Type B pancreatic cell (in vitro differentiated cells): ENCODE measurements at regions not wholly inside any gene's neighbourhood (a gene's known extent, or its start where the extent isn't known, plus 50 kb on each side); places are given as distances from the start of the nearest gene placed in this dataset.
A peak's percentile ranks its signal among the peaks of the same experiment; 100 is the strongest.
"Not testable (repeated sequence)": the region's sequence is repeated elsewhere in the genome, so short reads cannot be mapped to it uniquely, and the experiment has no call there.

ENCODE experiments used
- DNase-seq: peaks from one replicate; pipeline ENCODE4 v3.0.0; 2021; ENCODE audit warnings: mixed read lengths; ENCODE audit not compliant: unreplicated experiment; ENCODE audit errors: extremely low spot score
- H3K27ac Mint-ChIP-seq: 2 replicates; pipeline ENCODE4 v1.8.0; 2021; ENCODE audit warnings: mild to moderate bottlenecking, mixed read lengths
- H3K27me3 Mint-ChIP-seq: 2 replicates; pipeline ENCODE4 v1.8.0; 2021; ENCODE audit warnings: mixed read lengths
- H3K36me3 Mint-ChIP-seq: 2 replicates; pipeline ENCODE4 v1.8.0; 2021; ENCODE audit warnings: mixed read lengths
- H3K4me1 Mint-ChIP-seq: one replicate; pipeline ENCODE4 v1.8.0; 2021; ENCODE audit warnings: mixed read lengths; ENCODE audit not compliant: unreplicated experiment
- H3K4me3 Mint-ChIP-seq: 2 replicates; pipeline ENCODE4 v1.8.0; 2021; ENCODE audit warnings: mild to moderate bottlenecking, mixed read lengths
- H3K9me3 Mint-ChIP-seq: 2 replicates; pipeline ENCODE4 v1.8.0; 2021; ENCODE audit warnings: mixed read lengths
- TF ChIP-seq, protein P1 (sequence below): fragments of 200-600 bp; sonication (generic); conservative IDR thresholded peaks from 2 replicates; pipeline ENCODE4 v1.5.0; 2021; ENCODE audit warnings: antibody characterized with exemption, mild to moderate bottlenecking

DNA sequence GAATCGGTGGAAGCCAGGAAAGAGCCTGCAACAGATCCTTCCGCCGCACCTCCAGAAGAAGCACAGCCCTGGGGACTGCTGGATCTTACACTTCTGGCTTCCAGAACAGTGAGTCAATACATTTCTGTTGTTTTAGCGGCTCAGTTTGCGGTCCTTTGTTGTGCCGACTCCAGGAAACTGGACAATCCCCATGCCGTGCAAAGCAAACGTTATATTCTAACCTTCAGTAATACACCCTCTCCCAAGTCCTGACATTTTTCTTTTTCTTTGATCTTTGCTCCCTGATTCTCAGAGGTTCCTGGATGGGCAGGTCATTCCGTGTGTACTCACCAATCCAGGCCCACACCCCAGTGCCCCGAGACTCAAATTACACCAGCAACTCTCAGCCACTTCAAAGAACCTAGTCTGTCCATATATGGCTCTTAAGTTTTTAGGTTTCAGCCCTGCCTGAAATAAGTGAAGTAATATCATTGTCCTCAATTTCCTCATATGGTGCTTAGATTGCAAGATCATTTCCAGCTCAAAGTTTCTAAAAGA lies 387.1 kb upstream of the SGCG start:
- DNase-seq: no peak
- TF ChIP-seq, protein P1, sequence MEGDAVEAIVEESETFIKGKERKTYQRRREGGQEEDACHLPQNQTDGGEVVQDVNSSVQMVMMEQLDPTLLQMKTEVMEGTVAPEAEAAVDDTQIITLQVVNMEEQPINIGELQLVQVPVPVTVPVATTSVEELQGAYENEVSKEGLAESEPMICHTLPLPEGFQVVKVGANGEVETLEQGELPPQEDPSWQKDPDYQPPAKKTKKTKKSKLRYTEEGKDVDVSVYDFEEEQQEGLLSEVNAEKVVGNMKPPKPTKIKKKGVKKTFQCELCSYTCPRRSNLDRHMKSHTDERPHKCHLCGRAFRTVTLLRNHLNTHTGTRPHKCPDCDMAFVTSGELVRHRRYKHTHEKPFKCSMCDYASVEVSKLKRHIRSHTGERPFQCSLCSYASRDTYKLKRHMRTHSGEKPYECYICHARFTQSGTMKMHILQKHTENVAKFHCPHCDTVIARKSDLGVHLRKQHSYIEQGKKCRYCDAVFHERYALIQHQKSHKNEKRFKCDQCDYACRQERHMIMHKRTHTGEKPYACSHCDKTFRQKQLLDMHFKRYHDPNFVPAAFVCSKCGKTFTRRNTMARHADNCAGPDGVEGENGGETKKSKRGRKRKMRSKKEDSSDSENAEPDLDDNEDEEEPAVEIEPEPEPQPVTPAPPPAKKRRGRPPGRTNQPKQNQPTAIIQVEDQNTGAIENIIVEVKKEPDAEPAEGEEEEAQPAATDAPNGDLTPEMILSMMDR: no peak
- Mint-ChIP-seq H3K27me3 (no peaks in the 10 kb centered on the region), H3K9me3 (peaks cover 5% of the 10 kb centered on the region), H3K36me3 (no peaks in the 10 kb centered on the region), H3K4me1 (peaks cover 43% of the 10 kb centered on the region), H3K27ac (peak overlapping the region; percentile 48), H3K4me3 (no peak overlapping the region)

DNA sequence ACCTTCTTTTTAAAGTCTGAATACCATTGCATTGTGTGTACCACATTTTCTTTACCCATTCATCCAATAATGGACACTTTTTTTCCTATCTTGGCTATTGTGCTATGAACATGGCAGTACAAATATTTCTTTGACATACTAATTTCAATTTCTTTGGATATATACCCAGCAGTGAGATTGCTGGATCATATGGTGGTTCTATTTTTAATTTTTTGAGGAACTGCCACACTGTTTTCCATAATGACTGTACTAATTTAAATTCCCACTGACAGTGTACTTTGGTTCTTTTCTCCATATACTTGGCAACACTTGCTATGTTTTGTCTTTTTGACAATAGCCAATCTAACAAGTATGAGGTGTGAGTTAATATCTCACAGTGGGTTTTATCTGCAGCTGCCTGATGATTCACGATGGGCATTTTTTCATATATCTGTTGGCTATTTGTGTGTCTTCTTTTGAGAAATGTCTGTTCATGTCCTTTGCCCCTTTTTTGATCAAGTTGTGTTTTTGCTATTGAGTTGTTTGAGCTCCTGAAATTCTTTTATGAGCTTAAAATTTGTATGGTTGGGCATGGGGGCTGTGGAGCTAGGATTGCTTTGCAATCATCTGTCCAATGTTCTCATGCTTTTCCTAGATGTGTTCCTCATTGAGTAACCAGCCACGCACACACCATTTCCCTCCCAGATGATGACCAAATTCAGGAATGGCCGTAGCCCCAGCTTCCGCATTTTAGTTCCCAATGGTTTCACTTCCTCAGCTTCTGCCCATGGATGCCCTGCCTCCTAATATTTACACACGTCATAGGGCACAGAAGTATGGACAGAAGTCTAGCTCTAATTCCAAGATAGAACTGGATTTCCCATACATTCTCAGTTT lies 380.0 kb upstream of the SGCG start:
- no peak overlapping the region for H3K4me3 Mint-ChIP-seq
- H3K4me1 Mint-ChIP-seq: no peaks in the 10 kb centered on the region
- TF ChIP-seq, protein P1: no peak
- H3K9me3 Mint-ChIP-seq: no peaks in the 10 kb centered on the region
- H3K27ac Mint-ChIP-seq: no peak overlapping the region
- no peaks in the 10 kb centered on the region for H3K36me3 Mint-ChIP-seq
- no peaks in the 10 kb centered on the region for H3K27me3 Mint-ChIP-seq
- no peak for DNase-seq

DNA sequence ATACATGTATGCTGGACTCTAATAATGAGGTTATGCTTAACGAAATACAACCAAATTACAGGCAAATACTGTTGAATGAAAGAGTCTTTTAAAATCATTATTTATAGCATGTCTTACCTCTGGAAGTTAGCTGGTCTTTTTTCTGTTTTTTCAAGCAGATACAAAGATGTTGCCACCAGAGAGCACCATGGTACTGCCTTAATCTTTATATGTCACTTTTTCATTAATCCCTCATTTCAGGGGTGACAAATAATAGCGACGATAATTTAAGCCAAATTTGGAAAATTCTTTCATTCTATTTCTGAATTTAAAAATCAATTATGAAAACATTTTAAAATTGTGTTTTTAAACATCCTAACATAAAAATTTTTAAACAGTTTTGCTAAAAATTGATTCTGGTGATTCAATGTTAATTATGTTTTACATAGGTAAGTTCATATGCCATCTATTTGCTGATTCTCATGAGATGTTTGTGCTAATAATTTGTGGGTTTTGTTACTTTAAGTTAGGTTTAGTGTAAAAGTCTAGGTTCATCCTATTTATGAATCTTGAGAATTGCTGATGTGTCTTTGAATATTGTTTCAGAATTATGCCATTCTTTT lies 379.3 kb upstream of the SGCG start:
- TF ChIP-seq, protein P1: peak; percentile 75
- Mint-ChIP-seq H3K27ac (no peak overlapping the region), H3K27me3 (no peaks in the 10 kb centered on the region), H3K4me1 (no peaks in the 10 kb centered on the region), H3K36me3 (no peaks in the 10 kb centered on the region), H3K9me3 (no peaks in the 10 kb centered on the region), H3K4me3 (no peak overlapping the region)
- no peak for DNase-seq

DNA sequence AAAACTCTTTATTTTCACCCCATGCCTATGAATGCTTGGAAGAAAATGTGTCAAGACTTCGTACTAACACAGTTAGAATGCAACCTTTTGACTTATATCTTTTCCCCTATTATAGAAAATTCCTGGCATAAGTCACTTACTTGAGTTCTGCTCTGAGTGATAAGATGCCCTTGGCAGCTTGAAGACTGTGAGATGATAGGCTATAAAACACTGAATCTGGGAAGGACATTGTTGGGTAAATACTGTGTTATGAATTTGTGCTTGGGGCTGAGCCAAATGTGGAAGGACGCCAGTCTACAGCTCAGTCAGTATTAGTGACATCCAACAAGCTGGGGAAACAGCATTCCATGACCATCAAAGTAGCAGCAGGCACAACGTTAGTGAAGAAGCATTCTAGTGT lies 368.0 kb upstream of the SGCG start:
- TF ChIP-seq, protein P1: no peak
- peaks cover 11% of the 10 kb centered on the region for H3K27me3 Mint-ChIP-seq
- H3K36me3 Mint-ChIP-seq: no peaks in the 10 kb centered on the region
- H3K9me3 Mint-ChIP-seq: peaks cover 5% of the 10 kb centered on the region
- peak overlapping the region; percentile 24 for H3K27ac Mint-ChIP-seq
- no peak for DNase-seq
- H3K4me3 Mint-ChIP-seq: peak overlapping the region; percentile 30
- peaks cover 20% of the 10 kb centered on the region for H3K4me1 Mint-ChIP-seq

DNA sequence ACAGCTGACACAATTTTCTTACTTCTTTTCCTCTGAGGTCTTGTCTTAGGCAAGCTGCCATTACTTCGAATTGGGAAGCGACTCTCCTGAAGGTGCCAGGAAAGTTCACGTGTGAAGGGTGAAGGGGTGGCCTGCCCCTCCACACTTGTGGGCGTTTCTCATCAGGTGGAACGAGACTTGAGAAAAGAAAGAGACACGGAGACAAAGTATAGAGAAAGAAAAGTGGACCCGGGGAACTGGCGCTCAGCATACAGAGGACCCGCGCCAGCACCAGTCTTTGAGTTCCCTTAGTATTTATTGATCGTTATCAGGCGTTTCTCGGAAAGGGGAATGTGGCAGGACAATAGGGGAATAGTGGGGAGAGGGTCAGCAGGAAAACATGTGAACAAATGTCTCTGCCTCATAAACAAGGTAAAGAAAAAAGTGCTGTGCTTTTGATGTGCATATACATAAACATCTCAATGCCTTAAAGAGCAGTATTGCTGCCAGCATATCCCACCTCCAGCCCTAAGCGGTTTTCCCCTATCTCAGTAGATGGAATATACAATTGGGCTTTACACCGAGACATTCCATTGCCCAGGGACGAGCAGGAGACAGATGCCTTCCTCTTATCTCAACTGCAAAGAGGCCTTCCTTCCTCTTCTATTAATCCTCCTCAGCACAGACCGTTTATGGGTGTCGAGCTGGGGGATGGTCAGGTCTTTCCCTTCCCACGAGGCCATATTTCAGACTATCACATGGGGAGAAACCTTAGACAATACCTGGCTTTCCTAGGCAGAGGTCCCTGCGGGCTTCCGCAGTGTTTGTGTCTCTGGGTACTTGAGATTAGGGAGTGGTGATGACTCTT lies 367.0 kb upstream of the SGCG start:
- Mint-ChIP-seq H3K4me1 (peaks cover 20% of the 10 kb centered on the region), H3K4me3 (peak overlapping the region; percentile 67), H3K27ac (peak overlapping the region; percentile 83)

DNA sequence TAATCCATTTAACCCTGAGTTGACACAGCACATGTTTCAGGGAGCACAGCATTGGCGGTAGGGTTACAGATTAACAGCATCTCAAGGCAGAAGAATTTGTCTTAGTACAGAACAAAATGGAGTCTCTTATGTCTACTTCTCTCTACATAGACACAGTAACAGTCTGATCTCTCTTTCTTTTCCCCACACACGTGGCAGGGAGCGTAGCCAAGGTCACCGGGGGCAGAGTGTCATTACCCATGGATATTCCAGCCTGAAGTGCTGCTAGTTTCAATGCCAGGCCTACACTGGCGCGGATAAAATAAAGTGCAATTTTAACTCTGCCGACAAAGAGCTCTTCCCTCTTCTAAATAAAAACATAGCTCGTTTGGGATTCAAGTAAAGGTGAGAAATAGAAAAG lies 366.3 kb upstream of the SGCG start:
- peaks cover 11% of the 10 kb centered on the region for H3K27me3 Mint-ChIP-seq
- DNase-seq, H3K9me3 Mint-ChIP-seq, H3K36me3 Mint-ChIP-seq: not testable (repeated sequence)
- H3K4me3 Mint-ChIP-seq: peak overlapping the region; percentile 67
- peak overlapping the region; percentile 83 for H3K27ac Mint-ChIP-seq
- H3K4me1 Mint-ChIP-seq: peaks cover 20% of the 10 kb centered on the region

More for the DNA sequence above, 367.0 kb upstream of the SGCG start:
- H3K9me3 Mint-ChIP-seq, H3K36me3 Mint-ChIP-seq, DNase-seq: not testable (repeated sequence)
- H3K27me3 Mint-ChIP-seq: peaks cover 11% of the 10 kb centered on the region
